ENCODE measurements at regions not wholly inside any gene's neighbourhood (a gene's known extent, or its start where the extent isn't known, plus 50 kb on each side); places are given as distances from the start of the nearest gene placed in this dataset.

- TF ChIP-seq CTCF (conservative IDR thresholded peaks at IDR 0.05): no peak
- no peak for TF ChIP-seq EZH2 (IDR thresholded peaks at IDR 0.05; ENCODE audit: low read depth)
Measured at GRCh38 chr12:89259821-89260220, 92.5 kb downstream of the DUSP6 start.
